Embryonic facial prominence (tissue), 1 donor: ENCODE measurements at regions not wholly inside any gene's neighbourhood (a gene's known extent, or its start where the extent isn't known, plus 50 kb on each side); places are given as distances from the start of the nearest gene placed in this dataset.

Experiments
- DNase-seq: peaks from one replicate; pipeline ENCODE4 v3.0.0-alpha.2; 2016; ENCODE audit errors: extremely low spot score

GRCh38 chr1:244196571-244197285 lies 145.6 kb downstream of the ZBTB18 start:
- no peak for DNase-seq

- DNase-seq, result no peak
These were observed 146.8 kb downstream of the ZBTB18 start for GRCh38 chr1:244197851-244198375.

DNA sequence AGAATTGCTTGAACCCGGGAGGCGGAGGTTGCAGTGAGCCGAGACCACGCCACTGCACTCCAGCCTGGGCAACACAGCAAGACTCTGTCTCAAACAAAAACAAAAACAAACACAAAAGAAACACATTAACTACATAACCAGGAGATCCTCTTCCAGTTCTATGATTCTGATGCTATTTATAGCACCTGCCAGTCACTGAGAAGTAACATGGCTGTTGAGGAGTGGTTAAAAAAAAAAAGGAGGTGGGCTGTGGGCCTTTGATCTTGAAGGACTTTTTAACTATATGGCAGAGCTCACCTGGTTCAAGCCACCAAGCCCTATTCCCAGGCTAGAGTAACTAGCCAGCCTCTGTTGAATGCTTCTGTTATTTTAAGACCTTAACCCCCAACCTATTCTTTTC lies 148.8 kb downstream of the ZBTB18 start:
- DNase-seq, result no peak

- no peak for DNase-seq
These were observed 149.5 kb downstream of the ZBTB18 start for GRCh38 chr1:244200596-244200995.

DNA sequence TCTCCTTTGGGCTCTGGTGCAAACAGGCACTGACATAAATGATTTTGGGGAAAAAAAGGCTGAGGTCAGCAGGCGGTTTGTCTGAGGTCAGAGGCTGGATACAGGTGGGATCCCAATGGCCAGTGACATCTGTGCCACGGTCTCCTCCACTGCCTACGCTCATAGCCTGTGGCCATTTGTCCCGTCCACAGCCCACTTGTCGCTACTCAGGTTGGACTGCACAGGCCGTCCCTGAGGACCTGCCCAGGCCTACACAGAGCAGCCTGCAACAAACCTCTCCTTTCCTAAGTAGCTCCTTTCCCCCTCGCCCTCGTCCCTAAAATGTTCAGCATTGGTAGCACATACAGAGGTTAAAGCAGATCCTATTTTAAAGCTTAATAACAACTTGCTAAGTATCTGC lies 150.7 kb downstream of the ZBTB18 start:
- DNase-seq, result no peak

GRCh38 chr1:244204004-244204403 lies 152.9 kb downstream of the ZBTB18 start:
- no peak for DNase-seq

GRCh38 chr1:244205171-244205570 lies 154.1 kb downstream of the ZBTB18 start:
- DNase-seq, result no peak

GRCh38 chr1:244205906-244206305 lies 154.8 kb downstream of the ZBTB18 start:
- DNase-seq, result no peak

DNA sequence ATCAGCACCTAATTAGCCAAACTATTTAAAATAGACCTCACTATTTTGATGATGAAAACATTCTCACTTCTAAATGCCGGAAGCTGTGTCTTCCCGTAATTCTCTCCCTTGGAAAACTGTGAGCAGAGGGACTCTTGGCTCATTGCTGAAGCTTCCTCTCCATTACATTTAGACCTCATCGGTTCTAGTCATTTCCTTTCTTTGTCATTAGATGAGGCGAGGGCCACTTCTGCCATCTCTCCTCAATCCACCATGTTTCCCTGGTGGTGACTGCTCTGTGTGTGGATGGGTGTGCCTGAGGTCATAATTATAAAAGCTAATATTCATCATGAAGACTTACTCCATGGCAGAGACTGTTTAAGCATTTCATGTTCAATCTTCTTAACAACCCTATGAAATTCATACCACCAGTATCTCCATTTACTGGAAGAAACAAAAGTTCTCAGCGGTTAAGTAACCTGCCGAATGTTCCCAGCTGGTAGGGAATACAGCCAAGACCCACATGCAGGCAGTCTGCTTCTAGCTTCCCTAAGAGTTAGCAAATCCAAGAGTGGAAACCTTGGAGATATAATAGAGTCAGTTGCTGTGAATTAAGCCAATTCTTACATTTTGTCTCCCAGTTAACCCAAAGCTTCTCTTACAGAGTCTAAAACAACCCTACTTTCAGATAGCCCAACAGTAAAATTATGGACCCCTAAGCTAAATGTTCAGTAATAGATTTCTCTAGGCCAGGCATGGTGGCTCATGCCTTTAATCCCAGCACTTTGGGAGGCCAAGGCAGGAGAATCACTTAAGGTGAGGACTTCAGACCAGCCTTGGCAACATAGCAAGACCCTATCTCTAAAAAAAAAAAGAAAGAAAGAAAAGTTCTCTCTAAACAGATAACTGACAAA lies 156.2 kb downstream of the ZBTB18 start:
- no peak for DNase-seq

DNA sequence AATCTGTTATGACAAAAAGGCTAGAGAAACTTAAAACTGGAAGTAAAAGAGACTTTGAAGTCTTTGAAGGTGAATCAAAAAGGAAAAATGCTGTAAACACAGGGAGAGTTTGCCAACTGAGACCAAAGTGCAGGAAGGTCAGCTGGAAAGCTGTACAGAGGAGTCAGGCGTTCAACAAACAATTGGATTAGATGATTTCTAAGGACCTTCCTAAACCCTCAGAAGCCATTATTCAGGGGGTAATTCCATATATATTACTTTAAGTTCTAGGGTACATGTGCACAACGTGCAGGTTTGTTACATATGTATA lies 156.8 kb downstream of the ZBTB18 start:
- DNase-seq, result no peak

GRCh38 chr1:244209955-244210354 lies 158.9 kb downstream of the ZBTB18 start:
- no peak for DNase-seq

GRCh38 chr1:244210884-244211558 lies 159.9 kb downstream of the ZBTB18 start:
- no peak for DNase-seq

- DNase-seq, result no peak
These were observed 160.5 kb downstream of the ZBTB18 start for GRCh38 chr1:244211559-244211944.

DNA sequence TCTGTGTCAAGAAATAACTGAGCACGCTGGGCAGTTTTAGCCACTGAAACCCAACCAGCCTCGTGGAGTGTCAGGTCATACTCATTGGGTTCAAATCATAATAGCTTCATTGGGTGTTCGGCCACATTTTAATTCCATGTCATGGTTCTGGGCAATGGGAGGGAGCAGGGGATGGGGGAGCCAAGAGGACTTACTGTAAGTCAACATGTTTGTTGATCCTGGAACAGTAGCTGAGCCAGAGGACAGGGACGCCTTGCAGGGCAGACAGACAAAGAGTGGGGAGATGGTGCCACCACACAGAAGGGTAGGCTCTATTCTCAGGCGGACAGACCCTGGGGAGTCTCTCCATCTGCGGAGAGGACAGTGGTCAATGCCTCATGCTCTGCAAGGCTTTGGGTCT lies 161.1 kb downstream of the ZBTB18 start:
- DNase-seq, result no peak

GRCh38 chr1:244212797-244213475 lies 161.9 kb downstream of the ZBTB18 start:
- DNase-seq, result no peak

GRCh38 chr1:244214009-244214967 lies 163.2 kb downstream of the ZBTB18 start:
- no peak for DNase-seq

- DNase-seq, result no peak
These were observed 165.8 kb downstream of the ZBTB18 start for GRCh38 chr1:244216836-244217235.

- DNase-seq, result no peak
These were observed 166.6 kb downstream of the ZBTB18 start for GRCh38 chr1:244217711-244218110.

GRCh38 chr1:244218220-244218619 lies 167.1 kb downstream of the ZBTB18 start:
- no peak for DNase-seq

DNA sequence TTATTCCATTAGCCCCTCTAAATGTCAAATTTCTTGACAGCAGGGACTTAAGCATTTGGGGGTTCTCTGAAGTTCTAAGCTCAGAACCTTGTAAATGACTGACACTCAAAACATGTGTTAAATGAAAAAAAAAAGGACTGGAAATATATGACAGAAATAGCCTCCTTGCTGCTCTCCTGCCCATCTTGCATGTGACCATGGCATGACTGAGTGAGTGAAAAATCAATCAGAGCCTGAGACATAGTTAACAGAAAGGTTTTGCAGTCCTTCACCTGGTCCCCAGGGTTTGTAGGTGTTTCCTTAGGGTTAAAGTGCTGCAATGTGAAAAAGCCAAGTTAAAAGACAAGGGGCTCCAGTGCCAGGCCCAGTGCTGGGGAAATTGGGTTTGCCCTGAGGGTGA lies 168.1 kb downstream of the ZBTB18 start:
- DNase-seq, result no peak

DNA sequence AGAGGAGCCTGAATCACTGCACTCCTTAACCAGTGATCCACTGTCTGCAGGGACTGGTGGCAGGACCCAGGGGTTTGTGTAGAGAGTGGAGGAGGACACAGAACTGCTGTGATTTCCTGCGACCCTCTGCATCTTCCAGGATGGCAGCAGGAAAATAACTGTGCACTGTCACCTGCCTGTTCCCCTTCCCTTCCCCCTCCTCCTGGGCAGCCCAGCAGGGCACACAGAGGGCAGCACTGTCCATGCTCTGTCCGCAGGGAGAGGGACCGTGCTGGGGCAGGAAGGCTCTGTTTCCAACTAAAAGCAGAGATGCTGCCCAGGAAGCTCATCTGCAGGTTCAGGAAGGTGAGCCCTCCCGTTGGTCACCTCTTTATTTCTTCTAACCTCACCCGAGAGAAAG lies 168.7 kb downstream of the ZBTB18 start:
- no peak for DNase-seq
